Thyroid gland (tissue), 4 donors: ENCODE measurements at regions not wholly inside any gene's neighbourhood (a gene's known extent, or its start where the extent isn't known, plus 50 kb on each side); places are given as distances from the start of the nearest gene placed in this dataset.

ENCODE experiments used
- DNase-seq, 2 donors: peaks; one replicate each; pipeline ENCODE4 v3.0.0-alpha.2; 2019
- H3K27ac ChIP-seq, 3 donors: fragments of 200-600 bp; sonication (generic); 1 replicate in 2 of 3; 2 replicates in 1 of 3; pipeline ENCODE4 v1.5.1; 2016 to 2019; ENCODE audit warnings: mild to moderate bottlenecking in 1 of 3, moderate library complexity in 1 of 3
- H3K27me3 ChIP-seq: fragments of 200-600 bp; sonication (generic); one replicate; pipeline ENCODE4 v1.5.1; 2019
- H3K36me3 ChIP-seq, 2 donors: fragments of 200-600 bp; sonication (generic); one replicate each; pipeline ENCODE4 v1.5.1; 2016 to 2019
- H3K4me1 ChIP-seq, 2 donors: fragments of 200-600 bp; sonication (generic); one replicate each; pipeline ENCODE4 v1.5.1; 2017 to 2019
- H3K4me3 ChIP-seq, 3 donors: fragments of 200-600 bp; sonication (generic); replicated peaks in 1 of 3; 1 replicate in 2 of 3; 2 replicates in 1 of 3; pipeline ENCODE4 v1.5.1; 2016; ENCODE audit warnings: mild to moderate bottlenecking in 1 of 3
- H3K9me3 ChIP-seq: fragments of 200-600 bp; sonication (generic); one replicate; pipeline ENCODE4 v1.5.1; 2017
- CTCF ChIP-seq, 6 experiments: fragments of 200-600 bp in 3 of 6; fragments of 450-650 bp in 3 of 6; sonication (generic) in 3 of 6; IDR thresholded peaks; one replicate each; pipeline ENCODE4 v1.5.1; 2016 to 2019; ENCODE audit warnings: antibody characterized with exemption in 6 of 6, mild to moderate bottlenecking in 2 of 6, inconsistent platforms in 1 of 6, moderate library complexity in 1 of 6
- POLR2A ChIP-seq, 2 donors: fragments of 450-650 bp; IDR thresholded peaks; one replicate each; pipeline ENCODE4 v1.6.1; 2017; ENCODE audit warnings: antibody characterized with exemption in 2 of 2, mild to moderate bottlenecking in 2 of 2, moderate library complexity in 1 of 2
- WGBS, 2 donors: methylation state at CpG; one replicate each; pipeline ENCODE4 v1.1.5; 2017; 5-methylcytosine and 5-hydroxymethylcytosine counted together
- intact Hi-C: fragments of 100-400 bp; cut with DNase I; formaldehyde crosslinking; loops from one replicate; pipeline ENCODE4 v1.15.1; 2023

- Histone ChIP-seq H3K27me3 (no peaks in the 10 kb centered on the region), H3K9me3 (no peaks in the 10 kb centered on the region), H3K36me3 (no peaks in the 10 kb centered on the region), H3K27ac (no peak overlapping the region), H3K4me3 (no peak overlapping the region), H3K4me1 (no peaks in the 10 kb centered on the region)
- intact Hi-C loops: no loop called here
- 17 to 31% methylated on average over 9 of the region's 9 CpGs for WGBS, 2 donors
- TF ChIP-seq CTCF (IDR thresholded peaks at IDR 0.05): no peak
- TF ChIP-seq POLR2A (IDR thresholded peaks at IDR 0.05): no peak
- DNase-seq: no peak
Observed at GRCh38 chr6:28696682-28697081, 171.0 kb downstream of the GPX5 start.

GRCh38 chr6:28707387-28708282, 182.0 kb downstream of the GPX5 start:
- no peaks in the 10 kb centered on the region for H3K27me3 ChIP-seq
- no peaks in the 10 kb centered on the region for H3K4me1 ChIP-seq
- H3K9me3 ChIP-seq: no peaks in the 10 kb centered on the region
- intact Hi-C loops: no loop called here
- no peak for TF ChIP-seq POLR2A (IDR thresholded peaks at IDR 0.05)
- TF ChIP-seq CTCF (IDR thresholded peaks at IDR 0.05): no peak
- no peaks in the 10 kb centered on the region for H3K36me3 ChIP-seq
- H3K4me3 ChIP-seq: no peak overlapping the region
- no peak for DNase-seq
- no peak overlapping the region for H3K27ac ChIP-seq
- 86% methylated on average over 6 of the region's 6 CpGs for WGBS, 2 donors

GRCh38 chr6:28709478-28710349, 184.0 kb downstream of the GPX5 start:
- Histone ChIP-seq H3K4me3 (no peak overlapping the region), H3K27ac (no peak overlapping the region), H3K27me3 (no peaks in the 10 kb centered on the region), H3K4me1 (no peaks in the 10 kb centered on the region), H3K36me3 (no peaks in the 10 kb centered on the region), H3K9me3 (no peaks in the 10 kb centered on the region)
- intact Hi-C loops: no loop called here
- TF ChIP-seq CTCF (IDR thresholded peaks at IDR 0.05) (no peak), POLR2A (IDR thresholded peaks at IDR 0.05) (no peak)
- WGBS, 2 donors: 3 to 4% methylated on average over 30 of the region's 30 CpGs
- DNase-seq: no peak

- WGBS, 2 donors: 57% methylated on average over 16 of the region's 16 CpGs
- H3K4me1 ChIP-seq: no peaks in the 10 kb centered on the region
- TF ChIP-seq CTCF (IDR thresholded peaks at IDR 0.05): no peak
- TF ChIP-seq POLR2A (IDR thresholded peaks at IDR 0.05): no peak
- no peaks in the 10 kb centered on the region for H3K27me3 ChIP-seq
- H3K9me3 ChIP-seq: no peaks in the 10 kb centered on the region
- no peak overlapping the region for H3K27ac ChIP-seq
- intact Hi-C loops: no loop called here
- no peak for DNase-seq
- no peak overlapping the region for H3K4me3 ChIP-seq
- no peaks in the 10 kb centered on the region for H3K36me3 ChIP-seq
Observed at GRCh38 chr6:28710466-28711191, 184.9 kb downstream of the GPX5 start.
